H1 (cell line): ENCODE measurements at regions not wholly inside any gene's neighbourhood (a gene's known extent, or its start where the extent isn't known, plus 50 kb on each side); places are given as distances from the start of the nearest gene placed in this dataset.

Experiments
- CTCF ChIA-PET: fragments of 300-600 bp; sonication (Branson Sonifier 250); formaldehyde crosslinking; loops from one replicate; lab custom pipeline; 2021; ENCODE audit not compliant: partially characterized antibody; lab: Charles Lee
- POLR2A ChIA-PET: fragments of 300-600 bp; sonication (Branson Sonifier 250); formaldehyde crosslinking; loops from one replicate; lab custom pipeline; 2021; ENCODE audit warnings: inconsistent platforms; ENCODE audit not compliant: partially characterized antibody; lab: Charles Lee
- DNase-seq, 2 experiments: peaks; one replicate each; pipeline versions ENCODE4 v3.0.0 to v3.0.0-alpha.2; 2010 to 2022; ENCODE audit warnings: low spot score in 2 of 2, low read depth in 1 of 2, mixed read lengths in 1 of 2
- FAIRE-seq: peaks from 2 replicates; lab custom pipeline; 2011; peaks lifted over from hg19 to GRCh38; lab: Jason Lieb, UNC
- H2AFZ ChIP-seq: 2 replicates; pipeline ENCODE4 v1.8.1; 2012; ENCODE audit warnings: low read length, inconsistent platforms
- H2AK5ac ChIP-seq: 2 replicates; pipeline ENCODE4 v1.6.1; 2013; ENCODE audit warnings: low read depth, low read length
- H2BK120ac ChIP-seq: replicated peaks from 2 replicates; pipeline ENCODE3; 2013; ENCODE audit warnings: low read depth, low read length, inconsistent platforms
- H2BK12ac ChIP-seq: 2 replicates; pipeline ENCODE4 v1.6.1; 2013; ENCODE audit warnings: low read depth, low read length
- H2BK15ac ChIP-seq: 2 replicates; pipeline ENCODE4 v1.6.1; 2013; ENCODE audit warnings: low read length
- H2BK20ac ChIP-seq: 2 replicates; pipeline ENCODE4 v1.6.1; 2013; ENCODE audit warnings: low read length
- H2BK5ac ChIP-seq: 2 replicates; pipeline ENCODE4 v1.6.1; 2013; ENCODE audit warnings: low read depth, low read length
- H3K14ac ChIP-seq: 2 replicates; pipeline ENCODE4 v1.6.1; 2013; ENCODE audit warnings: inconsistent platforms; ENCODE audit not compliant: insufficient read length
- H3K18ac ChIP-seq: 2 replicates; pipeline ENCODE4 v1.6.1; 2013; ENCODE audit warnings: low read length; ENCODE audit errors: extremely low read depth
- H3K23ac ChIP-seq: 2 replicates; pipeline ENCODE4 v1.6.1; 2013; ENCODE audit warnings: inconsistent platforms; ENCODE audit not compliant: insufficient read length
- H3K23me2 ChIP-seq: 2 replicates; pipeline ENCODE4 v1.6.1; 2013; ENCODE audit warnings: low read depth, low read length
- H3K27ac ChIP-seq: 2 replicates; pipeline ENCODE4 v1.6.1; 2011; ENCODE audit warnings: low read depth, low read length, inconsistent platforms
- H3K27me3 ChIP-seq, 4 experiments: replicated peaks in 1 of 4; 1 replicate in 1 of 4; 2 replicates in 3 of 4; pipeline versions ENCODE4 v1.6.1 to v1.8.1; 2011 to 2013; ENCODE audit warnings: low read length in 3 of 4, mild to moderate bottlenecking in 3 of 4, inconsistent platforms in 2 of 4, mixed read lengths in 2 of 4, moderate library complexity in 1 of 4; ENCODE audit not compliant: control insufficient read depth in 3 of 4, insufficient read depth in 3 of 4; ENCODE audit errors: extremely low read depth in 1 of 4
- H3K36me3 ChIP-seq, 4 experiments: 2 replicates each; pipeline versions ENCODE4 v1.6.1 to v1.8.1; 2011 to 2013; ENCODE audit warnings: mild to moderate bottlenecking in 4 of 4, low read length in 3 of 4, moderate library complexity in 2 of 4, control low read depth in 1 of 4, inconsistent platforms in 1 of 4; ENCODE audit not compliant: insufficient read depth in 4 of 4, control insufficient read depth in 2 of 4
- H3K4ac ChIP-seq: replicated peaks from 2 replicates; pipeline ENCODE3; 2013; ENCODE audit warnings: low read length, low read depth, mixed read lengths, inconsistent platforms; ENCODE audit not compliant: insufficient read length
- H3K4me1 ChIP-seq, 4 experiments: replicated peaks in 1 of 4; 1 replicate in 1 of 4; 2 replicates in 3 of 4; pipeline versions ENCODE4 v1.6.1 to v1.8.1; 2011 to 2013; ENCODE audit warnings: low read length in 3 of 4, inconsistent platforms in 2 of 4, mixed read lengths in 1 of 4; ENCODE audit not compliant: insufficient read depth in 4 of 4, control insufficient read depth in 3 of 4
- H3K4me2 ChIP-seq, 2 experiments: 2 replicates each; pipeline versions ENCODE4 v1.6.1 to v1.8.1; 2011 to 2013; ENCODE audit warnings: low read depth in 2 of 2, low read length in 2 of 2, control low read depth in 1 of 2, inconsistent platforms in 1 of 2, mild to moderate bottlenecking in 1 of 2; ENCODE audit not compliant: insufficient read depth in 1 of 2
- H3K4me3 ChIP-seq, 4 experiments: fragments of 200-600, 300-600 bp in 1 of 4; sonication (generic), shearing (Covaris generic), sonication (Bioruptor Twin) in 1 of 4; 2 replicates each; pipeline versions ENCODE4 v1.5.1 to v1.8.1; 2011 to 2016; ENCODE audit warnings: low read length in 4 of 4, low read depth in 3 of 4, control low read depth in 2 of 4, inconsistent platforms in 2 of 4, mild to moderate bottlenecking in 2 of 4, mixed read lengths in 1 of 4, moderate library complexity in 1 of 4; ENCODE audit not compliant: insufficient read depth in 2 of 4; ENCODE audit errors: extremely low read depth in 1 of 4
- H3K56ac ChIP-seq: replicated peaks from 2 replicates; pipeline ENCODE3; 2013; ENCODE audit warnings: low read depth, mild to moderate bottlenecking, mixed read lengths, low read length, inconsistent platforms; ENCODE audit not compliant: insufficient read length
- H3K79me1 ChIP-seq: 2 replicates; pipeline ENCODE4 v1.6.1; 2013; ENCODE audit warnings: low read depth, low read length, control low read depth
- H3K79me2 ChIP-seq, 2 experiments: 2 replicates each; pipeline versions ENCODE4 v1.6.1 to v1.8.1; 2012 to 2013; ENCODE audit warnings: low read length in 2 of 2, mild to moderate bottlenecking in 2 of 2, inconsistent platforms in 1 of 2; ENCODE audit not compliant: insufficient read depth in 2 of 2, control insufficient read depth in 1 of 2
- H3K9ac ChIP-seq, 4 experiments: replicated peaks in 1 of 4; 1 replicate in 1 of 4; 2 replicates in 3 of 4; pipeline versions ENCODE4 v1.6.1 to v1.8.1; 2011 to 2013; ENCODE audit warnings: low read depth in 3 of 4, low read length in 3 of 4, control low read depth in 2 of 4, mild to moderate bottlenecking in 2 of 4, moderate library complexity in 2 of 4, inconsistent platforms in 1 of 4; ENCODE audit errors: extremely low read depth in 1 of 4
- H3K9me3 ChIP-seq, 2 experiments: 2 replicates each; pipeline versions ENCODE4 v1.6.1 to v1.8.1; 2012 to 2013; ENCODE audit warnings: mild to moderate bottlenecking in 2 of 2, moderate library complexity in 2 of 2, control low read depth in 1 of 2, inconsistent platforms in 1 of 2, low read depth in 1 of 2, low read length in 1 of 2, mixed read lengths in 1 of 2; ENCODE audit not compliant: insufficient read depth in 2 of 2
- H4K20me1 ChIP-seq, 2 experiments: replicated peaks in 1 of 2; 2 replicates each; pipeline versions ENCODE3 to v1.8.1; 2011 to 2013; ENCODE audit warnings: inconsistent platforms in 2 of 2, low read length in 2 of 2, mild to moderate bottlenecking in 1 of 2; ENCODE audit not compliant: insufficient read depth in 2 of 2, control insufficient read depth in 1 of 2
- H4K5ac ChIP-seq: 2 replicates; pipeline ENCODE4 v1.6.1; 2013; ENCODE audit warnings: low read length, low read depth, mixed read lengths, inconsistent platforms; ENCODE audit not compliant: insufficient read length
- H4K8ac ChIP-seq: 2 replicates; pipeline ENCODE4 v1.8.0; 2013; ENCODE audit warnings: mild to moderate bottlenecking, moderate library complexity, low read length, inconsistent platforms; ENCODE audit not compliant: insufficient read depth; ENCODE audit errors: extremely low read depth
- H4K91ac ChIP-seq: replicated peaks from 2 replicates; pipeline ENCODE3; 2013; ENCODE audit warnings: low read length, mixed read lengths, inconsistent platforms; ENCODE audit not compliant: insufficient read length
- ATF3 ChIP-seq: IDR thresholded peaks from 2 replicates; pipeline ENCODE4 v1.6.1; 2011; ENCODE audit warnings: low read depth, mild to moderate bottlenecking, low read length; ENCODE audit not compliant: insufficient read depth
- BCL11A ChIP-seq, 2 experiments: IDR thresholded peaks; one replicate each; pipeline ENCODE4 v1.6.1; 2011; ENCODE audit warnings: low read depth in 2 of 2, low read length in 2 of 2, mild to moderate bottlenecking in 2 of 2
- CREB1 ChIP-seq: IDR thresholded peaks from 2 replicates; pipeline ENCODE4 v1.6.1; 2012; ENCODE audit warnings: inconsistent platforms
- EZH2 ChIP-seq: fragments of 200-600 bp; sonication (generic); IDR thresholded peaks from 2 replicates; pipeline ENCODE4 v1.7.1; 2012; ENCODE audit warnings: low read depth, mild to moderate bottlenecking, moderate library complexity, low read length, inconsistent platforms; ENCODE audit not compliant: severe bottlenecking
- JUN ChIP-seq: IDR thresholded peaks from 2 replicates; pipeline ENCODE4 v1.6.1; 2011; ENCODE audit warnings: low read depth, mild to moderate bottlenecking, improper control_type of control experiment, low read length
- KDM1A ChIP-seq: fragments of 200-600, 300-600 bp; sonication (generic); IDR thresholded peaks from 2 replicates; pipeline ENCODE4 v1.7.1; 2016; ENCODE audit warnings: mild to moderate bottlenecking, low read length, borderline replicate concordance
- MAFK ChIP-seq: IDR thresholded peaks from 2 replicates; pipeline ENCODE4 v1.6.1; 2012; ENCODE audit warnings: low read depth, mild to moderate bottlenecking, improper control_type of control experiment, low read length
- NRF1 ChIP-seq: IDR thresholded peaks from 2 replicates; pipeline ENCODE4 v1.6.1; 2011; ENCODE audit warnings: mild to moderate bottlenecking, low read depth, low read length, improper control_type of control experiment
- RBBP5 ChIP-seq: IDR thresholded peaks from 2 replicates; pipeline ENCODE4 v1.7.1; 2012; ENCODE audit warnings: low read depth, mild to moderate bottlenecking, inconsistent platforms, low read length, moderate library complexity, borderline replicate concordance
- SUZ12 ChIP-seq: fragments of 200-600 bp; sonication (generic); IDR thresholded peaks from 2 replicates; pipeline ENCODE4 v1.6.1; 2012; ENCODE audit warnings: mild to moderate bottlenecking, inconsistent platforms, low read length, moderate library complexity, mixed read lengths
- TAF1 ChIP-seq: IDR thresholded peaks from 2 replicates; pipeline ENCODE4 v1.6.1; 2011; ENCODE audit warnings: mild to moderate bottlenecking, low read depth, low read length
- TBP ChIP-seq: IDR thresholded peaks from 2 replicates; pipeline ENCODE4 v1.6.1; 2011; ENCODE audit warnings: low read depth, low read length, improper control_type of control experiment
- USF2 ChIP-seq: IDR thresholded peaks from 2 replicates; pipeline ENCODE4 v1.6.1; 2011; ENCODE audit warnings: low read length, improper control_type of control experiment
- ZNF274 ChIP-seq: IDR thresholded peaks from 2 replicates; pipeline ENCODE4 v1.7.0; 2012; ENCODE audit warnings: low read length, borderline replicate concordance; ENCODE audit errors: extremely low read depth
- WGBS, 2 experiments: shearing (Covaris generic) in 1 of 2; methylation state at CpG; one replicate each; pipeline versions ENCODE4 v1.1.6 to v1.1.7; 2013 to 2015; ENCODE audit warnings: low lambda C conversion rate in 2 of 2, mixed read lengths in 2 of 2, inconsistent platforms in 1 of 2, low coverage in 1 of 2, missing lambda C conversion rate in 1 of 2; ENCODE audit not compliant: insufficient replicate concordance in 2 of 2, insufficient coverage in 1 of 2, insufficient read length in 1 of 2; ENCODE audit errors: extremely low coverage in 1 of 2, missing lambda C conversion rate in 1 of 2; 5-methylcytosine and 5-hydroxymethylcytosine counted together

DNA sequence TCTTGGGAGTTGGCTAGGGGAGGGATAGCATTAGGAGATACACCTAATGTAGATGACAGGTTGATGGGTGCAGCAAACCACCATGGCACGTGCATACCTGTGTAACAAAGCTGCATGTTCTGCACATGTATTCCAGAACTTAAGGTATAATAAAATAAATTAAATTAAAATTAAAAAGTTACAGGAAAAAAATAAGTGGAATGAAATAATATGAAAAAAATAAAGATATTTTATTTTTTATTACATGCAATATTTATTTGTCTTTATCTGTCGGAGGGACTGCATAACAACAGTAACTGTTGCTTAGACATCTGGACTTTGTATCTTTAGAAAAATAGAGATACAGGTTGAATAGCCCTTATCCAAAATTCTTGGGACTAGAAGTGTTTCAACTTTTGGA, 597.4 kb upstream of the CCDC179 start:
- WGBS, 2 experiments: 98% methylated on average over 2 of the region's 2 CpGs; no CpG with 5 or more reads in 1 of the 2 experiments
- Histone ChIP-seq H3K4me3 (no peak overlapping the region), H2BK15ac (no peak overlapping the region), H3K14ac (no peak overlapping the region), H4K5ac (no peak overlapping the region), H3K79me1 (no peaks in the 10 kb centered on the region), H2BK12ac (no peak overlapping the region), H2BK20ac (no peak overlapping the region), H2AFZ (no peak overlapping the region), H3K56ac (no peak overlapping the region), H3K4me2 (no peak overlapping the region), H3K4me1 (no peaks in the 10 kb centered on the region), H3K9ac (no peak overlapping the region), H2AK5ac (no peak overlapping the region), H4K8ac (no peak overlapping the region), H3K79me2 (no peaks in the 10 kb centered on the region), H4K20me1 (no peaks in the 10 kb centered on the region), H3K23ac (no peak overlapping the region), H3K27me3 (no peaks in the 10 kb centered on the region), H3K36me3 (no peaks in the 10 kb centered on the region), H2BK5ac (no peak overlapping the region), H2BK120ac (no peak overlapping the region), H4K91ac (no peak overlapping the region), H3K23me2 (no peaks in the 10 kb centered on the region), H3K4ac (no peak overlapping the region), H3K9me3 (no peaks in the 10 kb centered on the region), H3K27ac (no peak overlapping the region), H3K18ac (no peak overlapping the region)
- DNase-seq: no peak
- FAIRE-seq: no peak
- ChIA-PET POLR2A (no interaction called here), CTCF (no interaction called here)
- TF ChIP-seq JUN: no peak
- TF ChIP-seq KDM1A: no peak
- TF ChIP-seq ZNF274: no peak
- TF ChIP-seq RBBP5: no peak
- no peak for TF ChIP-seq CREB1
- no peak for TF ChIP-seq TAF1
- no peak for TF ChIP-seq ATF3
- TF ChIP-seq NRF1: no peak
- TF ChIP-seq BCL11A (IDR thresholded peaks at IDR 0.05; ENCODE audit: low read depth in 2 of 2, low read length in 2 of 2): no peak
- no peak for TF ChIP-seq SUZ12
- TF ChIP-seq MAFK: no peak
- no peak for TF ChIP-seq TBP
- no peak for TF ChIP-seq USF2
- no peak for TF ChIP-seq EZH2
